ENCODE measurements at regions not wholly inside any gene's neighbourhood (a gene's known extent, or its start where the extent isn't known, plus 50 kb on each side); places are given as distances from the start of the nearest gene placed in this dataset.
A peak's percentile ranks its signal among the peaks of the same experiment; 100 is the strongest.

GRCh38 chr2:236761358-236761757 is 191.7 kb downstream of the ACKR3 start:
- H2AK5ac ChIP-seq (ENCODE audit: low read depth, low read length): no peak overlapping the region
- no peak overlapping the region for H3K23ac ChIP-seq (ENCODE audit: insufficient read length)
- no peak overlapping the region for H3K9ac ChIP-seq (replicated peaks in 1 of 4; ENCODE audit: extremely low read depth in 1 of 4, low read depth in 3 of 4, low read length in 3 of 4)
- H2AFZ ChIP-seq (ENCODE audit: low read length): peak overlapping the region; percentile 52; the same call in 1 of the 2 replicates
- no peaks in the 10 kb centered on the region for H3K79me1 ChIP-seq (ENCODE audit: low read depth, low read length)
- H2BK5ac ChIP-seq (ENCODE audit: low read depth, low read length): no peak overlapping the region
- no peaks in the 10 kb centered on the region for H3K27me3 ChIP-seq (replicated peaks in 1 of 4; ENCODE audit: control insufficient read depth in 3 of 4, extremely low read depth in 1 of 4, insufficient read depth in 3 of 4, low read length in 3 of 4)
- H2BK12ac ChIP-seq (ENCODE audit: low read depth, low read length): no peak overlapping the region
- H3K4me3 ChIP-seq (ENCODE audit: extremely low read depth in 1 of 4, insufficient read depth in 2 of 4, low read depth in 3 of 4, low read length in 4 of 4): no peak overlapping the region
- ChIA-PET CTCF (ENCODE audit: partially characterized antibody) (no interaction called here), POLR2A (ENCODE audit: partially characterized antibody) (no interaction called here)
- 87% methylated on average over 3 of the region's 3 CpGs; no CpG with 5 or more reads in 1 of the 2 experiments for WGBS, 2 experiments (ENCODE audit: extremely low coverage in 1 of 2, insufficient coverage in 1 of 2, insufficient read length in 1 of 2, insufficient replicate concordance in 2 of 2, low coverage in 1 of 2, low lambda C conversion rate in 2 of 2, missing lambda C conversion rate in 1 of 2)
- DNase-seq (ENCODE audit: low read depth in 1 of 2, low spot score in 2 of 2) (no peak), FAIRE-seq (no peak)
- no peak overlapping the region for H3K56ac ChIP-seq (replicated peaks; ENCODE audit: insufficient read length, low read depth, low read length)
- H3K14ac ChIP-seq (ENCODE audit: insufficient read length): no peak overlapping the region
- H3K4me2 ChIP-seq (ENCODE audit: insufficient read depth in 1 of 2, low read depth in 2 of 2, low read length in 2 of 2): no peak overlapping the region
- H2BK15ac ChIP-seq (ENCODE audit: low read length): no peak overlapping the region
- no peaks in the 10 kb centered on the region for H3K9me3 ChIP-seq (ENCODE audit: insufficient read depth in 2 of 2, low read depth in 1 of 2, low read length in 1 of 2)
- no peak overlapping the region for H3K4ac ChIP-seq (replicated peaks; ENCODE audit: insufficient read length, low read depth, low read length)
- no peaks in the 10 kb centered on the region; the same call in 1 of the 2 replicates for H3K23me2 ChIP-seq (ENCODE audit: low read depth, low read length)
- no peak overlapping the region for H4K5ac ChIP-seq (ENCODE audit: insufficient read length, low read depth, low read length)
- H3K4me1 ChIP-seq (replicated peaks in 1 of 4; ENCODE audit: control insufficient read depth in 3 of 4, insufficient read depth in 4 of 4, low read length in 3 of 4): no peaks in the 10 kb centered on the region
- no peak overlapping the region for H2BK20ac ChIP-seq (ENCODE audit: low read length)
- H3K36me3 ChIP-seq (ENCODE audit: control insufficient read depth in 2 of 4, insufficient read depth in 4 of 4, low read length in 3 of 4): no peaks in the 10 kb centered on the region
- no peak overlapping the region for H2BK120ac ChIP-seq (replicated peaks; ENCODE audit: low read depth, low read length)
- H3K18ac ChIP-seq (ENCODE audit: extremely low read depth, low read length): no peak overlapping the region
- H3K27ac ChIP-seq (ENCODE audit: low read depth, low read length): no peak overlapping the region
- H4K20me1 ChIP-seq (replicated peaks in 1 of 2; ENCODE audit: control insufficient read depth in 1 of 2, insufficient read depth in 2 of 2, low read length in 2 of 2): no peaks in the 10 kb centered on the region
- no peaks in the 10 kb centered on the region for H3K79me2 ChIP-seq (ENCODE audit: control insufficient read depth in 1 of 2, insufficient read depth in 2 of 2, low read length in 2 of 2)
- H4K8ac ChIP-seq (ENCODE audit: extremely low read depth, insufficient read depth, low read length): no peak overlapping the region
- H4K91ac ChIP-seq (replicated peaks; ENCODE audit: insufficient read length, low read length): no peak overlapping the region
- TF ChIP-seq MAFK (IDR thresholded peaks at IDR 0.05; ENCODE audit: low read depth, low read length): no peak
- no peak for TF ChIP-seq CHD2 (IDR thresholded peaks at IDR 0.05; ENCODE audit: low read length)
- TF ChIP-seq JUN (IDR thresholded peaks at IDR 0.05; ENCODE audit: low read depth, low read length): no peak
- no peak for TF ChIP-seq GABPA (IDR thresholded peaks at IDR 0.05; ENCODE audit: borderline replicate concordance, insufficient read depth, low read length)
- no peak for TF ChIP-seq CHD1 (IDR thresholded peaks at IDR 0.05; ENCODE audit: low read depth, low read length)
- no peak for TF ChIP-seq EZH2 (IDR thresholded peaks at IDR 0.05; ENCODE audit: low read depth, low read length, severe bottlenecking)
- TF ChIP-seq, protein P1, sequence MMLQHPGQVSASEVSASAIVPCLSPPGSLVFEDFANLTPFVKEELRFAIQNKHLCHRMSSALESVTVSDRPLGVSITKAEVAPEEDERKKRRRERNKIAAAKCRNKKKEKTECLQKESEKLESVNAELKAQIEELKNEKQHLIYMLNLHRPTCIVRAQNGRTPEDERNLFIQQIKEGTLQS (IDR thresholded peaks at IDR 0.05; ENCODE audit: insufficient read depth, low read depth, low read length): no peak
- no peak for TF ChIP-seq KDM5A (IDR thresholded peaks at IDR 0.05; ENCODE audit: low read length)
- no peak for TF ChIP-seq CBX5 (IDR thresholded peaks at IDR 0.05; ENCODE audit: low read depth, low read length)
- TF ChIP-seq E2F6 (IDR thresholded peaks at IDR 0.05): no peak
- no peak for TF ChIP-seq SRF (IDR thresholded peaks at IDR 0.05; ENCODE audit: low read depth, low read length)
- TF ChIP-seq TCF12 (IDR thresholded peaks at IDR 0.05; ENCODE audit: low read depth, low read length): no peak
- no peak for TF ChIP-seq CREB1 (IDR thresholded peaks at IDR 0.05)
- TF ChIP-seq KDM4A (IDR thresholded peaks at IDR 0.05; ENCODE audit: low read depth, low read length, severe bottlenecking): no peak
- no peak for TF ChIP-seq BRCA1 (IDR thresholded peaks at IDR 0.05; ENCODE audit: low read depth, low read length)

All from H1 (cell line).